ENCODE measurements at regions not wholly inside any gene's neighbourhood (a gene's known extent, or its start where the extent isn't known, plus 50 kb on each side); places are given as distances from the start of the nearest gene placed in this dataset.

DNA sequence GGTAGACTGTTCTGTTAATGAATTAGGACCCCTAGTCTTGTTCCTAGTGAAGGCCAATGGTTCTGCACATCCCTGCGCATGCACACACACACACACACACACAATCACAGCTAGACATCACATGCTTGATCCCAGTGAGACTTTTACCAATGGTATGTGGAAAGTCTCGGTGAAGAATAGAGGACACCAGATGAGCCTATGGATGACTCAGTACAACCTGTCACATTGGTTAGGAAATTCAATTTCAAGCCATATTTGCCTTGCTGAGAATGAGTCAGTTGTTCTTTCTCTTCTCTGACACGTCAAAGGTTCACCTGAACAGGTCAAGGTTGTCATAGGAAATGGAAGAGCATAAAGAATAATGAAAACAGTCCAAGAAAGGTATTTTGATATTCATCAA is 122.0 kb downstream of the SLC17A6 start:
- Mint-ChIP-seq H3K4me3 (no peak overlapping the region), H3K27ac (no peak overlapping the region)

DNA sequence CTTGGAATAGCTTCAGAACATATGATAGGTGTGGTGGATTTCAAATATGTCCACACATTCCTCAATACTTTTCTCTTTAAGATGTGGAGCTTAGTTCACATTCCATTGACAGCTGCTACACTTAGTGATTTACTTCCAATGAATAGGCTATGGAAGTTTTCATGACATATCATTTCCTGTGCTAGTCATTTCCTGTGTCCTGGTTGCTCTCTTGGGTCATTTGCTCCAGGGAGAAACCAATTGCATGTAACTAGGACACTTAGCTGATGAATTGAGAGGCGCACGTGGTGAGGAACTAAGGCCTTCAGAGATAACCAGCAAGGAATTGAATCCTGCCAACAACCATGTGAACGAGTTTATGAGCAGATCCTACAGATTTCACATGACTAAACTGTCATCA is 120.9 kb downstream of the SLC17A6 start:
- ATAC-seq (ENCODE audit: low read depth in 2 of 2): no peak
- Mint-ChIP-seq H3K4me3 (no peak overlapping the region), H3K4me1 (no peaks in the 10 kb centered on the region), H3K9me3 (peaks cover 0 to 2% (median 0%) of the 10 kb centered on the region in 7 donors), H3K27ac (no peak overlapping the region), H3K27me3 (no peaks in the 10 kb centered on the region), H3K36me3 (no peaks in the 10 kb centered on the region)
- Histone ChIP-seq H3K36me3 (ENCODE audit: control insufficient read depth, insufficient read depth, low read length) (no peaks in the 10 kb centered on the region), H3K27me3 (ENCODE audit: control insufficient read depth, insufficient read depth, low read length) (no peaks in the 10 kb centered on the region), H3K9me3 (ENCODE audit: control insufficient read depth in 2 of 2, low read length in 2 of 2) (no peaks in the 10 kb centered on the region), H3K4me1 (ENCODE audit: control insufficient read depth, insufficient read depth, low read length, poor library complexity, severe bottlenecking) (no peaks in the 10 kb centered on the region), H3K27ac (ENCODE audit: insufficient read depth, low read length, poor library complexity, severe bottlenecking) (no peak overlapping the region), H3K4me3 (ENCODE audit: low read depth, low read length) (no peak overlapping the region)
- no peak for DNase-seq

More for the DNA sequence above, 122.0 kb downstream of the SLC17A6 start:
- no peak overlapping the region for H3K4me3 ChIP-seq (ENCODE audit: low read depth, low read length)
- H3K27ac ChIP-seq (ENCODE audit: insufficient read depth, low read length, poor library complexity, severe bottlenecking): no peak overlapping the region
- no peak for ATAC-seq (ENCODE audit: low read depth in 2 of 2)
- no peaks in the 10 kb centered on the region for H3K27me3 ChIP-seq (ENCODE audit: control insufficient read depth, insufficient read depth, low read length)
- Mint-ChIP-seq H3K27me3 (no peaks in the 10 kb centered on the region), H3K4me1 (no peaks in the 10 kb centered on the region), H3K36me3 (no peaks in the 10 kb centered on the region), H3K9me3 (peaks cover 0 to 2% (median 0%) of the 10 kb centered on the region in 7 donors)
- no peaks in the 10 kb centered on the region for H3K9me3 ChIP-seq (ENCODE audit: control insufficient read depth in 2 of 2, low read length in 2 of 2)
- H3K36me3 ChIP-seq (ENCODE audit: control insufficient read depth, insufficient read depth, low read length): no peaks in the 10 kb centered on the region
- H3K4me1 ChIP-seq (ENCODE audit: control insufficient read depth, insufficient read depth, low read length, poor library complexity, severe bottlenecking): no peaks in the 10 kb centered on the region
- DNase-seq: no peak

- no peaks in the 10 kb centered on the region for H3K9me3 ChIP-seq (ENCODE audit: control insufficient read depth in 2 of 2, low read length in 2 of 2)
- no peaks in the 10 kb centered on the region for H3K27me3 ChIP-seq (ENCODE audit: control insufficient read depth, insufficient read depth, low read length)
- DNase-seq: no peak
- H3K27ac ChIP-seq (ENCODE audit: insufficient read depth, low read length, poor library complexity, severe bottlenecking): no peak overlapping the region
- Mint-ChIP-seq H3K27ac (no peak overlapping the region), H3K36me3 (no peaks in the 10 kb centered on the region), H3K27me3 (no peaks in the 10 kb centered on the region), H3K9me3 (peaks cover 0 to 2% (median 0%) of the 10 kb centered on the region in 7 donors), H3K4me3 (no peak overlapping the region), H3K4me1 (no peaks in the 10 kb centered on the region)
- no peaks in the 10 kb centered on the region for H3K4me1 ChIP-seq (ENCODE audit: control insufficient read depth, insufficient read depth, low read length, poor library complexity, severe bottlenecking)
- no peaks in the 10 kb centered on the region for H3K36me3 ChIP-seq (ENCODE audit: control insufficient read depth, insufficient read depth, low read length)
- no peak overlapping the region for H3K4me3 ChIP-seq (ENCODE audit: low read depth, low read length)
- no peak for ATAC-seq (ENCODE audit: low read depth in 2 of 2)
Measured at GRCh38 chr11:22458161-22458560, 120.0 kb downstream of the SLC17A6 start.

DNA sequence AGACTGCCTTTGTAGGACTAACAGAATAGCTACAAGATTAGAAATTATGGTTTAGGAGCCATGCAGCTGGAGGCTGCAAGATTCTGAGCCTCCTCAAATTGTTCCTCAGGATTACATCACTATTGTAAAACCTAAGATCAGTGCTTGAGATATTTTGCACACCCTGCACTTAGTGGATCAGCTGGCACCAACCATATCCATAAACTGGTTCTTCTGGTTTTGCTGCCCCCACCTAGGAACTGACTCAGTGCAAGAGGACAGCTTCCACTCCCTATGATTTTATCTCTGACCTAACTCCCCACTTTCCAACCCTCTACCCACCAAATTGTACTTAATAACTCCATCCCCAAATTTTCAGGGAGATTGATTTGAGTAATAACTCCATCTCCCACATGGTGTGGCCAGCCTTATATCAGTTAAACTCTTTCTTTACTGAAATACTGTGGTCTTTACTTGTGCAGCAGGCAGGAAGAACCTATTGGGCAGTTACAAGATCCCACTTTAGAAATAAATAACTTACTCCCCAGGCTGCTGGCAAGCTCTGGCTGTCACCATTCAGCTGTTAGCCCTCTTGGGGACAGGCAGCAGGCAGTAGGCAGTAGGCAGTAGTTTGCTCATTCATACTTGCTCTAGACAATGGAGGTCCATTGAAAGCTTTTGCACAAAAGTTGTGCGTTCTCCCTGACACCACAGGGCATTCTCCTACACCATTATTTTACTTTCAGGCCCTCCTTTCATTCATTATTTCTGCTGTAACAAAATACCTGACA is 119.0 kb downstream of the SLC17A6 start:
- Mint-ChIP-seq H3K9me3 (peaks cover 0 to 1% (median 0%) of the 10 kb centered on the region in 7 donors), H3K4me1 (no peaks in the 10 kb centered on the region)
- ATAC-seq (ENCODE audit: low read depth in 2 of 2): no peak

GRCh38 chr11:22454461-22455090 is 116.4 kb downstream of the SLC17A6 start:
- Mint-ChIP-seq H3K27me3 (no peaks in the 10 kb centered on the region), H3K4me1 (no peaks in the 10 kb centered on the region), H3K36me3 (no peaks in the 10 kb centered on the region), H3K4me3 (no peak overlapping the region), H3K27ac (no peak overlapping the region), H3K9me3 (peaks cover 0 to 1% (median 0%) of the 10 kb centered on the region in 7 donors)
- Histone ChIP-seq H3K36me3 (ENCODE audit: control insufficient read depth, insufficient read depth, low read length) (no peaks in the 10 kb centered on the region), H3K4me1 (ENCODE audit: control insufficient read depth, insufficient read depth, low read length, poor library complexity, severe bottlenecking) (no peaks in the 10 kb centered on the region), H3K27me3 (ENCODE audit: control insufficient read depth, insufficient read depth, low read length) (no peaks in the 10 kb centered on the region), H3K9me3 (ENCODE audit: control insufficient read depth in 2 of 2, low read length in 2 of 2) (no peaks in the 10 kb centered on the region), H3K4me3 (ENCODE audit: low read depth, low read length) (no peak overlapping the region), H3K27ac (ENCODE audit: insufficient read depth, low read length, poor library complexity, severe bottlenecking) (no peak overlapping the region)
- DNase-seq: no peak
- no peak for ATAC-seq (ENCODE audit: low read depth in 2 of 2)

More for the DNA sequence above, 119.0 kb downstream of the SLC17A6 start:
- Mint-ChIP-seq H3K4me3 (no peak overlapping the region), H3K27me3 (no peaks in the 10 kb centered on the region), H3K27ac (no peak overlapping the region), H3K36me3 (no peaks in the 10 kb centered on the region)
- no peak overlapping the region for H3K27ac ChIP-seq (ENCODE audit: insufficient read depth, low read length, poor library complexity, severe bottlenecking)
- H3K27me3 ChIP-seq (ENCODE audit: control insufficient read depth, insufficient read depth, low read length): no peaks in the 10 kb centered on the region
- DNase-seq: no peak
- no peaks in the 10 kb centered on the region for H3K9me3 ChIP-seq (ENCODE audit: control insufficient read depth in 2 of 2, low read length in 2 of 2)
- no peak overlapping the region for H3K4me3 ChIP-seq (ENCODE audit: low read depth, low read length)
- H3K36me3 ChIP-seq (ENCODE audit: control insufficient read depth, insufficient read depth, low read length): no peaks in the 10 kb centered on the region
- no peaks in the 10 kb centered on the region for H3K4me1 ChIP-seq (ENCODE audit: control insufficient read depth, insufficient read depth, low read length, poor library complexity, severe bottlenecking)

GRCh38 chr11:22449441-22449840 is 111.3 kb downstream of the SLC17A6 start:
- Histone ChIP-seq H3K4me3 (ENCODE audit: low read depth, low read length) (no peak overlapping the region), H3K9me3 (ENCODE audit: control insufficient read depth in 2 of 2, low read length in 2 of 2) (no peaks in the 10 kb centered on the region), H3K27me3 (ENCODE audit: control insufficient read depth, insufficient read depth, low read length) (no peaks in the 10 kb centered on the region), H3K4me1 (ENCODE audit: control insufficient read depth, insufficient read depth, low read length, poor library complexity, severe bottlenecking) (no peaks in the 10 kb centered on the region), H3K27ac (ENCODE audit: insufficient read depth, low read length, poor library complexity, severe bottlenecking) (no peak overlapping the region), H3K36me3 (ENCODE audit: control insufficient read depth, insufficient read depth, low read length) (no peaks in the 10 kb centered on the region)
- Mint-ChIP-seq H3K4me1 (no peaks in the 10 kb centered on the region), H3K4me3 (no peak overlapping the region), H3K9me3 (peaks cover 0 to 2% (median 0%) of the 10 kb centered on the region in 7 donors), H3K27ac (no peak overlapping the region), H3K27me3 (no peaks in the 10 kb centered on the region), H3K36me3 (no peaks in the 10 kb centered on the region)
- ATAC-seq (ENCODE audit: low read depth in 2 of 2) (no peak), DNase-seq (no peak)

DNA sequence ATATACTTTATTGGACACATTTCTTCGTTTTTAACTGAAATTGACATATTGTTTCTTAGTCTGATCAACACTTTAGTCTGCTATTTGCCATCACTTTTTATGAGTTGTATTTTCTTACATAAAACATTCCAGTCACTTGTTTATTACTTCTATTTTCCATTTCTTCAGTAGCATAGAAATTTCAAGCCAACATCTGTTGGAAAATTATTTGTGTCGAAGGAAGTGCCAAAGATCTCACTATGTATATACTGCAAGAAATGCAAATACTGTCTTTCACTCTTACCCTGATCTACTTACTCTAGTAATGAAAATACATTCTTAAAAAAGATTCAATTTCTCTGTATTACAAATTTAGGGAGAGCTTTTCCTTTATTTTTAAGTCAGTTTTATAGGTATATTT is 105.9 kb downstream of the SLC17A6 start:
- Histone ChIP-seq H3K36me3 (ENCODE audit: control insufficient read depth, insufficient read depth, low read length) (no peaks in the 10 kb centered on the region), H3K27me3 (ENCODE audit: control insufficient read depth, insufficient read depth, low read length) (no peaks in the 10 kb centered on the region), H3K9me3 (ENCODE audit: control insufficient read depth in 2 of 2, low read length in 2 of 2) (no peaks in the 10 kb centered on the region), H3K4me3 (ENCODE audit: low read depth, low read length) (no peak overlapping the region), H3K4me1 (ENCODE audit: control insufficient read depth, insufficient read depth, low read length, poor library complexity, severe bottlenecking) (no peaks in the 10 kb centered on the region), H3K27ac (ENCODE audit: insufficient read depth, low read length, poor library complexity, severe bottlenecking) (no peak overlapping the region)
- H3K4me1 Mint-ChIP-seq: no peaks in the 10 kb centered on the region
- H3K27ac Mint-ChIP-seq: no peak overlapping the region
- peaks cover 0 to 5% (median 2%) of the 10 kb centered on the region in 7 donors for H3K9me3 Mint-ChIP-seq
- ATAC-seq (ENCODE audit: low read depth in 2 of 2) (no peak), DNase-seq (no peak)
- no peak overlapping the region for H3K4me3 Mint-ChIP-seq
- H3K27me3 Mint-ChIP-seq: no peaks in the 10 kb centered on the region
- H3K36me3 Mint-ChIP-seq: no peaks in the 10 kb centered on the region

- peaks cover 0 to 5% (median 2%) of the 10 kb centered on the region in 7 donors for H3K9me3 Mint-ChIP-seq
- Histone ChIP-seq H3K4me3 (ENCODE audit: low read depth, low read length) (no peak overlapping the region), H3K36me3 (ENCODE audit: control insufficient read depth, insufficient read depth, low read length) (no peaks in the 10 kb centered on the region), H3K4me1 (ENCODE audit: control insufficient read depth, insufficient read depth, low read length, poor library complexity, severe bottlenecking) (no peaks in the 10 kb centered on the region), H3K9me3 (ENCODE audit: control insufficient read depth in 2 of 2, low read length in 2 of 2) (no peaks in the 10 kb centered on the region), H3K27ac (ENCODE audit: insufficient read depth, low read length, poor library complexity, severe bottlenecking) (no peak overlapping the region), H3K27me3 (ENCODE audit: control insufficient read depth, insufficient read depth, low read length) (no peaks in the 10 kb centered on the region)
- no peak overlapping the region for H3K4me3 Mint-ChIP-seq
- no peak for ATAC-seq (ENCODE audit: low read depth in 2 of 2)
- H3K36me3 Mint-ChIP-seq: no peaks in the 10 kb centered on the region
- no peak for DNase-seq
- H3K27me3 Mint-ChIP-seq: no peaks in the 10 kb centered on the region
- no peak overlapping the region for H3K27ac Mint-ChIP-seq
- H3K4me1 Mint-ChIP-seq: no peaks in the 10 kb centered on the region
Measured at GRCh38 chr11:22441831-22442230, 103.7 kb downstream of the SLC17A6 start.
